ENCODE measurements at regions not wholly inside any gene's neighbourhood (a gene's known extent, or its start where the extent isn't known, plus 50 kb on each side); places are given as distances from the start of the nearest gene placed in this dataset.

DNA sequence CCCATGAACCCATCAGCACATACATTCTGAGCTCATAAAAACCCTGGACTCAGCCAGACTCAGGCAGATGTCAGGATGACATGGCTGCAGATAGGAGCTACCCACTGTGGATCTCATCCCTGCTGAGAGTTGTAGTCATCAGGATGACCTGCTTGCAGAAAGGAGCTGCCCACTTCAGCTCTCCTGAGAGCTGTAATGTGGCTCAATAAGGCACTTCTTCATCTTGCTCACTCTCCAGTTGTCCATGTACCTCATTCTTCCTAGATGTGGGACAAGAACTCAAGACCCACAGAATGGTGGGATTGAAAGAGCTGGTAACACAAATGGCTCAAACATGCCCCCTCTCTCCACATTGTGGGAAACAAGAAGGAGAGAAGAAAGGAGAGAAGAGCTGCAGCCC lies 58.2 kb downstream of the SLITRK1 start:
- TF ChIP-seq, protein P1, sequence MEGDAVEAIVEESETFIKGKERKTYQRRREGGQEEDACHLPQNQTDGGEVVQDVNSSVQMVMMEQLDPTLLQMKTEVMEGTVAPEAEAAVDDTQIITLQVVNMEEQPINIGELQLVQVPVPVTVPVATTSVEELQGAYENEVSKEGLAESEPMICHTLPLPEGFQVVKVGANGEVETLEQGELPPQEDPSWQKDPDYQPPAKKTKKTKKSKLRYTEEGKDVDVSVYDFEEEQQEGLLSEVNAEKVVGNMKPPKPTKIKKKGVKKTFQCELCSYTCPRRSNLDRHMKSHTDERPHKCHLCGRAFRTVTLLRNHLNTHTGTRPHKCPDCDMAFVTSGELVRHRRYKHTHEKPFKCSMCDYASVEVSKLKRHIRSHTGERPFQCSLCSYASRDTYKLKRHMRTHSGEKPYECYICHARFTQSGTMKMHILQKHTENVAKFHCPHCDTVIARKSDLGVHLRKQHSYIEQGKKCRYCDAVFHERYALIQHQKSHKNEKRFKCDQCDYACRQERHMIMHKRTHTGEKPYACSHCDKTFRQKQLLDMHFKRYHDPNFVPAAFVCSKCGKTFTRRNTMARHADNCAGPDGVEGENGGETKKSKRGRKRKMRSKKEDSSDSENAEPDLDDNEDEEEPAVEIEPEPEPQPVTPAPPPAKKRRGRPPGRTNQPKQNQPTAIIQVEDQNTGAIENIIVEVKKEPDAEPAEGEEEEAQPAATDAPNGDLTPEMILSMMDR (conservative IDR thresholded peaks at IDR 0.05; ENCODE audit: low read length): no peak
- no peak for TF ChIP-seq EZH2phosphoT487 (IDR thresholded peaks at IDR 0.05; ENCODE audit: borderline replicate concordance, low read depth, low read length)
